ENCODE measurements at regions not wholly inside any gene's neighbourhood (a gene's known extent, or its start where the extent isn't known, plus 50 kb on each side); places are given as distances from the start of the nearest gene placed in this dataset.

- 80% methylated on average over 2 of the region's 6 CpGs for WGBS (ENCODE audit: insufficient coverage, low lambda C conversion rate)
- H3K36me3 ChIP-seq (ENCODE audit: control insufficient read depth, insufficient read depth, low read length): peaks cover 44% of the 10 kb centered on the region
Observed at GRCh38 chr3:127033171-127033570, 50.3 kb downstream of the PLXNA1 start.

GRCh38 chr3:127033786-127034185 lies 50.9 kb downstream of the PLXNA1 start:
- no peak for DNase-seq
- Histone ChIP-seq H3K4me3 (ENCODE audit: low read length) (no peak overlapping the region), H3K36me3 (ENCODE audit: control insufficient read depth, insufficient read depth, low read length) (peaks cover 43% of the 10 kb centered on the region), H3K27ac (ENCODE audit: low read length) (no peak overlapping the region), H3K27me3 (ENCODE audit: control insufficient read depth, insufficient read depth, low read length) (no peaks in the 10 kb centered on the region), H3K9me3 (ENCODE audit: control insufficient read depth, low read depth, low read length) (peaks cover 3% of the 10 kb centered on the region), H3K4me1 (ENCODE audit: control insufficient read depth, insufficient read depth, low read length) (no peaks in the 10 kb centered on the region)
- WGBS (ENCODE audit: insufficient coverage, low lambda C conversion rate): no CpG with 5 or more reads among the region's 20 CpGs

More at GRCh38 chr3:127033171-127033570, 50.3 kb downstream of the PLXNA1 start:
- H3K27ac ChIP-seq (ENCODE audit: low read length): no peak overlapping the region
- no peaks in the 10 kb centered on the region for H3K27me3 ChIP-seq (ENCODE audit: control insufficient read depth, insufficient read depth, low read length)
- H3K9me3 ChIP-seq (ENCODE audit: control insufficient read depth, low read depth, low read length): peaks cover 3% of the 10 kb centered on the region
- no peak overlapping the region for H3K4me3 ChIP-seq (ENCODE audit: low read length)
- no peak for DNase-seq
- H3K4me1 ChIP-seq (ENCODE audit: control insufficient read depth, insufficient read depth, low read length): no peaks in the 10 kb centered on the region

- H3K9me3 ChIP-seq (ENCODE audit: control insufficient read depth, low read depth, low read length): peaks cover 3% of the 10 kb centered on the region
- no peak overlapping the region for H3K4me3 ChIP-seq (ENCODE audit: low read length)
- no peaks in the 10 kb centered on the region for H3K4me1 ChIP-seq (ENCODE audit: control insufficient read depth, insufficient read depth, low read length)
- H3K27me3 ChIP-seq (ENCODE audit: control insufficient read depth, insufficient read depth, low read length): no peaks in the 10 kb centered on the region
- peaks cover 37% of the 10 kb centered on the region for H3K36me3 ChIP-seq (ENCODE audit: control insufficient read depth, insufficient read depth, low read length)
- whole genome bisulfite sequencing (ENCODE audit: insufficient coverage, low lambda C conversion rate): no CpG with 5 or more reads among the region's 30 CpGs
- no peak for DNase-seq
- no peak overlapping the region for H3K27ac ChIP-seq (ENCODE audit: low read length)
Observed at GRCh38 chr3:127034195-127034989, 51.5 kb downstream of the PLXNA1 start.

- no peak for DNase-seq
- H3K9me3 ChIP-seq (ENCODE audit: control insufficient read depth, low read depth, low read length): peaks cover 3% of the 10 kb centered on the region
- H3K27ac ChIP-seq (ENCODE audit: low read length): no peak overlapping the region
- H3K4me1 ChIP-seq (ENCODE audit: control insufficient read depth, insufficient read depth, low read length): no peaks in the 10 kb centered on the region
- no CpG with 5 or more reads among the region's 13 CpGs for WGBS (ENCODE audit: insufficient coverage, low lambda C conversion rate)
- no peaks in the 10 kb centered on the region for H3K27me3 ChIP-seq (ENCODE audit: control insufficient read depth, insufficient read depth, low read length)
- no peak overlapping the region for H3K4me3 ChIP-seq (ENCODE audit: low read length)
- peaks cover 32% of the 10 kb centered on the region for H3K36me3 ChIP-seq (ENCODE audit: control insufficient read depth, insufficient read depth, low read length)
Observed at GRCh38 chr3:127034990-127035652, 52.2 kb downstream of the PLXNA1 start.

- no peak overlapping the region for H3K27ac ChIP-seq (ENCODE audit: low read length)
- peak; percentile 68 to 70 for DNase-seq
- H3K9me3 ChIP-seq (ENCODE audit: control insufficient read depth, low read depth, low read length): peaks cover 3% of the 10 kb centered on the region
Observed at GRCh38 chr3:127035677-127036076, 52.8 kb downstream of the PLXNA1 start.

GRCh38 chr3:127036209-127037020 lies 53.5 kb downstream of the PLXNA1 start:
- peak; percentile 21 to 30 for DNase-seq
- Histone ChIP-seq H3K9me3 (ENCODE audit: control insufficient read depth, low read depth, low read length) (peaks cover 3% of the 10 kb centered on the region), H3K4me1 (ENCODE audit: control insufficient read depth, insufficient read depth, low read length) (no peaks in the 10 kb centered on the region), H3K4me3 (ENCODE audit: low read length) (no peak overlapping the region), H3K36me3 (ENCODE audit: control insufficient read depth, insufficient read depth, low read length) (peaks cover 19% of the 10 kb centered on the region), H3K27ac (ENCODE audit: low read length) (no peak overlapping the region), H3K27me3 (ENCODE audit: control insufficient read depth, insufficient read depth, low read length) (no peaks in the 10 kb centered on the region)
- 100% methylated on average over 2 of the region's 28 CpGs for WGBS (ENCODE audit: insufficient coverage, low lambda C conversion rate)

More at GRCh38 chr3:127035677-127036076, 52.8 kb downstream of the PLXNA1 start:
- no CpG with 5 or more reads among the region's 10 CpGs for WGBS (ENCODE audit: insufficient coverage, low lambda C conversion rate)
- H3K27me3 ChIP-seq (ENCODE audit: control insufficient read depth, insufficient read depth, low read length): no peaks in the 10 kb centered on the region
- H3K36me3 ChIP-seq (ENCODE audit: control insufficient read depth, insufficient read depth, low read length): peaks cover 27% of the 10 kb centered on the region
- no peak overlapping the region for H3K4me3 ChIP-seq (ENCODE audit: low read length)
- H3K4me1 ChIP-seq (ENCODE audit: control insufficient read depth, insufficient read depth, low read length): no peaks in the 10 kb centered on the region

- peaks cover 2% of the 10 kb centered on the region for H3K27me3 ChIP-seq (ENCODE audit: control insufficient read depth, insufficient read depth, low read length)
- H3K9me3 ChIP-seq (ENCODE audit: control insufficient read depth, low read depth, low read length): peaks cover 3% of the 10 kb centered on the region
- WGBS (ENCODE audit: insufficient coverage, low lambda C conversion rate): 100% methylated on average over 1 of the region's 16 CpGs
- peaks cover 13% of the 10 kb centered on the region for H3K36me3 ChIP-seq (ENCODE audit: control insufficient read depth, insufficient read depth, low read length)
- no peak overlapping the region for H3K4me3 ChIP-seq (ENCODE audit: low read length)
- no peak overlapping the region for H3K27ac ChIP-seq (ENCODE audit: low read length)
- H3K4me1 ChIP-seq (ENCODE audit: control insufficient read depth, insufficient read depth, low read length): no peaks in the 10 kb centered on the region
- DNase-seq: no peak
Observed at GRCh38 chr3:127037021-127037400, 54.1 kb downstream of the PLXNA1 start.

- H3K27ac ChIP-seq (ENCODE audit: low read length): no peak overlapping the region
- H3K9me3 ChIP-seq (ENCODE audit: control insufficient read depth, low read depth, low read length): peaks cover 3% of the 10 kb centered on the region
- H3K27me3 ChIP-seq (ENCODE audit: control insufficient read depth, insufficient read depth, low read length): peaks cover 2% of the 10 kb centered on the region
- DNase-seq: peak; percentile 16 to 32
- H3K4me3 ChIP-seq (ENCODE audit: low read length): no peak overlapping the region
- peaks cover 11% of the 10 kb centered on the region for H3K36me3 ChIP-seq (ENCODE audit: control insufficient read depth, insufficient read depth, low read length)
- no peaks in the 10 kb centered on the region for H3K4me1 ChIP-seq (ENCODE audit: control insufficient read depth, insufficient read depth, low read length)
- WGBS (ENCODE audit: insufficient coverage, low lambda C conversion rate): no CpG with 5 or more reads among the region's 11 CpGs
Observed at GRCh38 chr3:127037418-127037841, 54.5 kb downstream of the PLXNA1 start.

- Histone ChIP-seq H3K9me3 (ENCODE audit: control insufficient read depth, low read depth, low read length) (peaks cover 3% of the 10 kb centered on the region), H3K27ac (ENCODE audit: low read length) (no peak overlapping the region), H3K36me3 (ENCODE audit: control insufficient read depth, insufficient read depth, low read length) (peaks cover 6% of the 10 kb centered on the region), H3K4me1 (ENCODE audit: control insufficient read depth, insufficient read depth, low read length) (no peaks in the 10 kb centered on the region), H3K4me3 (ENCODE audit: low read length) (no peak overlapping the region), H3K27me3 (ENCODE audit: control insufficient read depth, insufficient read depth, low read length) (peaks cover 2% of the 10 kb centered on the region)
- no CpG with 5 or more reads among the region's 10 CpGs for WGBS (ENCODE audit: insufficient coverage, low lambda C conversion rate)
- no peak for DNase-seq
Observed at GRCh38 chr3:127037971-127038446, 55.1 kb downstream of the PLXNA1 start.

GRCh38 chr3:127038466-127038865 lies 55.6 kb downstream of the PLXNA1 start:
- no peak overlapping the region for H3K27ac ChIP-seq (ENCODE audit: low read length)
- H3K36me3 ChIP-seq (ENCODE audit: control insufficient read depth, insufficient read depth, low read length): peaks cover 4% of the 10 kb centered on the region
- H3K4me1 ChIP-seq (ENCODE audit: control insufficient read depth, insufficient read depth, low read length): no peaks in the 10 kb centered on the region
- DNase-seq: no peak
- peaks cover 3% of the 10 kb centered on the region for H3K9me3 ChIP-seq (ENCODE audit: control insufficient read depth, low read depth, low read length)
- H3K4me3 ChIP-seq (ENCODE audit: low read length): no peak overlapping the region
- WGBS (ENCODE audit: insufficient coverage, low lambda C conversion rate): no CpG with 5 or more reads among the region's 14 CpGs
- peaks cover 2% of the 10 kb centered on the region for H3K27me3 ChIP-seq (ENCODE audit: control insufficient read depth, insufficient read depth, low read length)

Data from large intestine (tissue), 3 donors.